ENCODE measurements at regions not wholly inside any gene's neighbourhood (a gene's known extent, or its start where the extent isn't known, plus 50 kb on each side); places are given as distances from the start of the nearest gene placed in this dataset.
"Not testable (repeated sequence)": the region's sequence is repeated elsewhere in the genome, so short reads cannot be mapped to it uniquely, and the experiment has no call there.

- DNase-seq, result no peak
Observed at GRCh38 chr6:134632024-134632423, 314.1 kb upstream of the SGK1 start.

GRCh38 chr6:134631398-134631924 lies 313.5 kb upstream of the SGK1 start:
- no peak for DNase-seq

- no peak for DNase-seq
Observed at GRCh38 chr6:134630508-134631121, 312.7 kb upstream of the SGK1 start.

GRCh38 chr6:134628154-134628553 lies 310.2 kb upstream of the SGK1 start:
- DNase-seq, result no peak

GRCh38 chr6:134627707-134628106 lies 309.8 kb upstream of the SGK1 start:
- DNase-seq, result no peak

GRCh38 chr6:134626589-134626988 lies 308.7 kb upstream of the SGK1 start:
- DNase-seq, result no peak

GRCh38 chr6:134626086-134626485 lies 308.2 kb upstream of the SGK1 start:
- DNase-seq, result no peak

- DNase-seq, result no peak
Observed at GRCh38 chr6:134624781-134625180, 306.9 kb upstream of the SGK1 start.

- no peak for DNase-seq
Observed at GRCh38 chr6:134623401-134623800, 305.5 kb upstream of the SGK1 start.

- no peak for DNase-seq
Observed at GRCh38 chr6:134622382-134623173, 304.7 kb upstream of the SGK1 start.

GRCh38 chr6:134621858-134622257 lies 303.9 kb upstream of the SGK1 start:
- no peak for DNase-seq

- DNase-seq, result no peak
Observed at GRCh38 chr6:134619789-134620188, 301.9 kb upstream of the SGK1 start.

- DNase-seq, result no peak
Observed at GRCh38 chr6:134619077-134619476, 301.2 kb upstream of the SGK1 start.

GRCh38 chr6:134614606-134615485 lies 296.9 kb upstream of the SGK1 start:
- DNase-seq, result no peak

GRCh38 chr6:134612128-134612527 lies 294.2 kb upstream of the SGK1 start:
- DNase-seq, result not testable (repeated sequence)

GRCh38 chr6:134610411-134610810 lies 292.5 kb upstream of the SGK1 start:
- DNase-seq, result no peak

- no peak for DNase-seq
Observed at GRCh38 chr6:134609716-134610261, 291.9 kb upstream of the SGK1 start.

- no peak for DNase-seq
Observed at GRCh38 chr6:134607411-134607810, 289.5 kb upstream of the SGK1 start.

- DNase-seq, result no peak
Observed at GRCh38 chr6:134605034-134605433, 287.1 kb upstream of the SGK1 start.

GRCh38 chr6:134604014-134604676 lies 286.2 kb upstream of the SGK1 start:
- DNase-seq, result no peak

GRCh38 chr6:134603561-134603960 lies 285.6 kb upstream of the SGK1 start:
- no peak for DNase-seq

GRCh38 chr6:134602123-134602522 lies 284.2 kb upstream of the SGK1 start:
- DNase-seq, result no peak

GRCh38 chr6:134600671-134601070 lies 282.8 kb upstream of the SGK1 start:
- no peak for DNase-seq
